GM21526 (cell line): ENCODE measurements at regions not wholly inside any gene's neighbourhood (a gene's known extent, or its start where the extent isn't known, plus 50 kb on each side); places are given as distances from the start of the nearest gene placed in this dataset.
"Not testable (repeated sequence)": the region's sequence is repeated elsewhere in the genome, so short reads cannot be mapped to it uniquely, and the experiment has no call there.

Source experiments
- ATAC-seq: cut with Tn5 transposase; IDR thresholded peaks from one replicate; pipeline ENCODE4 v1.9.1; 2021; ENCODE audit warnings: moderate library complexity; ENCODE audit not compliant: unreplicated experiment, low FRiP score

DNA sequence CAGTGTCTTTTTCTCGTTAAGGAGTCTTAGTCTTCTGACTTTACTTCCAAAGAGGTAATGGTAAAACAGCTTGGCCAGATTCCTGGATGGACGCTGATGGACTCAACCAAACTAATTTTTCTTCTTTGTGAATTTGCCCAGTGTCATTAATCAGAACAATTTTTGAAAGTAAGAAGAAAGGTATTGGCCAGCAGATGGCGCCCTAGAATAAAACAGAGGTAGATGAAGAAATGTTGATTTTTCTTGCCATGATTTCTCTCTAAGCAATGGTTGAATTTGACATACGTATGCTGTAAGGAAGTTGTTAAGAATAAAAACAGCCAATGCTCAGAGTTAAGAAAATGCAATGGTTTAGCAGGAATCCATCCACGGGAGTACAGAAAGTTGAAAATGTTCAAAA is 500.0 kb downstream of the DIRAS2 start:
- no peak for ATAC-seq

DNA sequence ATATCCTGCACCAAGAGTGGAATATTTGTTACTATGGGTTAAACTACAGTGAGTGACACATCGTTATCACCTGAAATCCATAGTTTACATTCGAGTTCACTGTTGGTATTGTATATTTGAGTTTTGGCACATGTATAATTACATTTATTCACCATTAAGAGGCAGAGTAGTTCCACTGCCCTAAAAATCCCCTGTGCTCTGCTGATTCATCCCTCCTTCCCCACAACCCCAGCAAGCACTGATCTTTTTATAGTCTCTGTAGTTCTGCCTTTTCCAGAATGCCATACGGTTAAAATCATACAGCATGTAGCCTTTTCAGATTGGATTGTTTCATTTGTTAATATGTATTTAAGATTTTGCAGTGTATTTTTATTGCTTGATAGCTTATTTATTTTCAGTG is 495.2 kb downstream of the DIRAS2 start:
- no peak for ATAC-seq

DNA sequence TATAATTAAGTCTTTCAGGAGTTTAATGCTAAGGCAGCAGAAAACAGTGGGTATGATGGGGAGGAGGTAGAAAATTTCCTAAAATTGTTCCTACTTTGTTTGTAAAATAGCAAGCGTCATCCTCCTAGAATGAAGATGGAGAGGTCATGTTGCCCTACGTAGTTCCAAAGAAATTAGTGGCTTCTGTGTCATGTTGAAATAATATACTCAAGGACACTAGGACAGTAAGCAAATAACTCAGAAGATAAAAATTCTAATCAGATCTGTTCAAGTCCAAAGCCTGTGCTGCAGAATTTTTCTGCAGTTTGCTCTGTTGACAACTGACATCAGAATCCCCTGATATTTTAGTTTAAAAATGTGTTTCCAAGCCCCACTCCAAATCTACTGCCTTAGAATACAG is 486.3 kb downstream of the DIRAS2 start:
- ATAC-seq: no peak

DNA sequence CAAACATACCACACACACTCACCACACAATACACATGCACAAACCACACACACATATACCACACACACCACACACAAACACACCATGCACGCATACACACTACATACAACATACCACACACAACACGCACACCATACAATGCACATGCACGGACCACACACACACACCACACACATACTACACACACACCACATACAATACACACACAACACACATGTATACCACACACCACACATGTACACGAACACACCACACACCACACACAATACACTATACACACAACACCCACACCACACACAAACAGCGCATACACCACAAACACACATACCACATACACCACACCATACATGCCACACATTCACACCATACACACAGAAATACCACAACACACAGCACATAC is 480.3 kb downstream of the DIRAS2 start:
- ATAC-seq: no peak

DNA sequence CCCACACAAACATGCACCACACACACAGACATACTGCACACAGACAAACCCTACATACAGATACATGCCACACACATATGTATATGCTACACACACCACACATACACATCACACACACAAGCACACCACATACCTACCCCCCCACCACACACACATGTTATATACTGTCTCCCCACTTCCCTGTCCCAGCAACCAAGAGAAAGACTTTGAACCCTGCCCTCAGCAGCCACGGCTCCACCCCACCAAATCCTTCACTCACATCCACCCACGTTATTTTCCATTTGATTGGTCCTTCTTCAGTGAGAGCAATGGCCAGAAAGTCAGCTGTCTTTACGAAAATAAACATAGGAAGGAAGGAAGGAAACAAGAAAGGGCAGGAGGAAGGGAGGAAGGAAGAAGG is 479.8 kb downstream of the DIRAS2 start:
- ATAC-seq: no peak

DNA sequence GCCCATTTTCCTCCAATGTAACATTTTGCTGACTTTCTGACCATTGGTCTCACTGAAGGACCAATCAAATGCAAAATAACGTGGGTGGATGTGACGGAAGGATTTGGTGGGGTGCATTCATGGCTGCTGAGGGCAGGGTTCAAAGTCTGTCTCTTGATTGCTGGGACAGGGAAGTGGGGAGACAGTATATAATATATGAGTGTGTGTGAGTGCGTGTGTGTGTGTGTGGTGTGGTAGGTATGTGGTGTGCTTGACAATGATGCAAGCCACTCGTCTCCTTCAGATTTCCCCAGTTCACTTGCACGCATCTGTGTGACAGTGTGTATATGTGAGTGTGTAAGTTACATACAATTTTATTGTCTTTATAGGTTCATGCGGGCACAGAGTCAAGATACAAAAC is 477.3 kb downstream of the DIRAS2 start:
- no peak for ATAC-seq

DNA sequence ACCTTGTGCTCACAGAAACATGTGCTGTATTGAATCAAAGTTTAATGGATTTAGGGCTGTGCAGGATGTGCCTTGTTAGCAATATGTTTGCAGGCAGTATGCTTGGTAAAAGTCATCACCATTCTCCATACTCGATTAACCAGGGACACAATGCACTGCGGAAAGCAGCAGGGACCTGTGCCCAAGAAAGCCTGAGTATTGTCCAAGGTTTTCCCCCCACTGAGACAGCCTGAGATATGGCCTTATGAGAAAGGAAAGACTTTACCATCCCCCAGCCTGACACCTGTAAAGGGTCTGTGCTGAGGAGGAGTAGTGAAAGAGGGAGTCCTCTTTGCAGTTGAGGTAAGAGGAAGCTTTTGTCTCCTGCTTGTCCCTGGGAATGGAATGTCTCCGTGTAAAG is 476.2 kb downstream of the DIRAS2 start:
- ATAC-seq: not testable (repeated sequence)

DNA sequence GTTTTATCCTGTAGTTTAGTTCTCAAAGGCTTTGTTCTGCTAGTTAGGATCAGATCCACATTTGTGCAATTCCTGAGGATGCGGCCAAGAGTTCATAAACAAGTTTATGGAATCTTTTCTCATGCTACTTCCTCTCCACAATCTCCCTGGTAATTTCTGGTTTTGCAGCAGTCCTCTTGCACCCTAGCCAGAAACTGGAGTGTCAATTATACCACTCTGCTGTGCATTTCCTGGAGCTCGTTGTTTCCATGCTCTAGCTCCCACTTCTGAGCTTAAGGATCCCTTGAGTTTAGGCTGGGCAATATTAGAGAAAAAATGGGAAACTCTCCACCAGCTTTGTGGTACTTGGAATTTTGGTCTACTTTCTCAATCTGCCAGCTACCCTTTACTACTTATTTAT is 474.7 kb downstream of the DIRAS2 start:
- ATAC-seq: no peak

DNA sequence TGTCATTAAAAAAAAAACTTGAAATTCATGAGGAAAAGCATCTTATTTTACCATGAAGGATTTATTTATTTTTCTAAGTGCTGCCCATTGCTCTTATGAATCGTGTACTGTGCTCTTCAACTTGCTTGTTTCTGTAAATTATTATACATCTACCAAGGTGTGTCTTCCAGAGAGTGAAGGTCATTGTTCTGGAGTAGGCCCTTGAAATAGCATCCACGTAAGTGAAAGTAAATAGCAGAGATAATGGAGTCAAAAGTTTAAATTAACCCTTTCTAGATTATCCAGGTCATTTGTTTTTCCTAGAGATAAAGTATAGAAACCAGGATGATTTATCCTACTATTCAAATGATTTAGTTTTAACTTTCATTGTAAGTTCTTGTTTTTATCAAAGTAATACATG is 473.1 kb downstream of the DIRAS2 start:
- ATAC-seq: no peak

DNA sequence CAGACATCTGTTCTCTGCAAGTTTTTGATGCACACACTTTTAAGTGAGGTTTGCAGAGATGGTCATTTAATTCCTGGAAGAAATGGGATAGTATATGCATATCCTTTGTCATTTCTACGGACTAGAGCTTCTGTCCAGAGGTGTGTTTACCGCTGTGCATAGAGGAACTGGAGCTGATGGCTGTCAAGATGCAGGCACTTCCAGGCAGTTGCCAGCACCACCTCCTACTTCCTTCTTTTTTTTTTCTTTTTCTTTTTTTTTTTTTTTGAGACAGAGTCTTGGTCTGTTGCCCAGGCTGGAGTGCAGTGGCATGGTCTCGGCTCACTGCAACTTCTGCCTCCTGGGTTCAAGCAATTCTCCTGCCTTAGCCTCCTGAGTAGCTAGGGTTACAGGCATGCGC is 468.7 kb downstream of the DIRAS2 start:
- not testable (repeated sequence) for ATAC-seq

DNA sequence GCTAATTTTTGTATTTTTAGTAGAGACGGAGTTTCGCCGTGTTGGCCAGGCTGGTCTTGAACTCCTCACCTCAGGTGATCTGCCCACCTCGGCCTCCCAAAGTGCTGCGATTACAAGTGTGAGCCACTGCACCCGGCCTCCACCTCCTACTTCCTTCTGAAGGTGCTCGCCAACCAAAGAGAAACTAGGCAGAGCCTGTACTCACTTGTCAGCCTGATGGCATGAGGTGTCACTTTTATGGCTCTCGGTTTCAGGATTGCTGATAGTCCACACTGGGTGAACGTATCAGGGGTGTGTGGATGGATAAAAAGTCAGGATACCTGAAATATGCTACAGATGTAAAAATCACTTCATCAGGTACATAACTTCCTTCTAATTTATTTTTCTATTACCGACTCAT is 468.3 kb downstream of the DIRAS2 start:
- ATAC-seq: not testable (repeated sequence)

DNA sequence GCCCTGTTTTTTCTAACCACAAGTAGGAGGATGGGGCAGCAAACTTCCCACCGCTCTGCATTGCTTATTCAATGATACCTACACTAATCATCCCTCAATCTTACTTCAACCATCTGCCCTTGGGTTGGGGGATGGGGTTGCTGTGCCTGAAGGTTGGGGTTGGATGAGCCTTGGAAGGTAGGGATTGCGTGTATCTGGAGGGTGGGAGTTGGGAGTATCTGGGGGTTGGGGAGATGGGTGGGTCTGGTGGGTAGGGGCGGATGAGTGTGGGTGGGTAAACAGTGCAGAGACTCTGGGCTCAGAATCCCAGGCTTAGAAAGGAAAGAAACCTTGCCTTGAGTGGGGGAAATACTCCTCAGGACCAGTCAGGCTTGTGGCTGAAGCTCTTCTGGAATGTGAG is 467.4 kb downstream of the DIRAS2 start:
- no peak for ATAC-seq

DNA sequence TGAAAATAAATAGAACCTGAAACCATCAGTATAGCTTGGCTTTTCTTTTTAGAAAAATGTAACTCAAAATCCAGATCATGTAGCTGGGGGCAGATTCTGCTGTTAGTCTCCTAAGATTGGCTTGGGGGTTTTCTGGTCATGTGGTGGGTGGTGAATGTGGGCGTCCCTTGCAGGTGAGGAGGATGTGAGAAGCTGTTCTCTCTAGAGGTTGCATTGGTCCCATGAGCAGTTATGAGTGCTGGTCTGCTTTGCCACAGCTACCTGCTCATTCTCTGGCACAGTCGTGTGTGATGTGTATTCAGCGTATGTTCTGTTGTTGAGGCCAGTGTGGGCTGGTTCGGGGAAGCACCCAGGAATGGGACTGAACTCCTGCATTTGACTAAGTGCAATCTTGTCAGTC is 466.8 kb downstream of the DIRAS2 start:
- no peak for ATAC-seq

DNA sequence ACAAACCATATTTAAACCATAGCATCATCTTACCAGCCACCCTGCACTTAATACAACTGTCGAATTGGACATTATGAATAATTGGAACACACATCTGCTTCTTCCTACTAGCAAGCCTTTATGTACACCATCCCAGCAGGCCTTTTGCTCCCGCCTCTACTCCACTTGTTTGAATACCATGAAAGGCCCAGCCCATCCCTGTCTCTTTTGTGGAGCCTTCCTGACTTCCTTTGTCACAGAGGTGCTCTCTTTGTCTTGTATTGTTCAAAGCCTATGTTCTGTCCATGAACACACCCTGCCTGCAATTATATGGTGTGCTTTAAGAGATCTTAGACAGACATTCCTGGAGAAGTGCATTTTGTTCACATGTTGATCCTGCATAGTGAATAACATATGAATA is 465.7 kb downstream of the DIRAS2 start:
- ATAC-seq: no peak

DNA sequence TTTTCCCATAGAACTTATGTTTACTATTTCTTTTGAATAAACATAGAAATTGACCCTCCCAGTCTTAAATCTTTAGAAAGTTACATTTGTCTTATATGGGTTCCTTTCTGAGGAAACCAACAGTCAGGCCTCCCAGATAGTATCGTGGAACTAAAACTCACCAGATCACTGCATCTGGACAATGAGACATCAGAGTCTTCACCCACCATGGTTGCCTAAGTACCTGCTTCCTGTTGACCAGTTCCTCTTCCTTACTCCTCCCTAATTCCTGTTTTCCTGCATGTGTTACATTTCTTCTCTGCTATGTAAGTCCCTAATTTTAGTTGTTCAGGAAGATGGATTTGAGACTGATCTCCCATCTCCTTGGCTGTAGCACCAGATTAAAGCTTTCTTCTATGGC is 462.2 kb downstream of the DIRAS2 start:
- ATAC-seq: no peak

DNA sequence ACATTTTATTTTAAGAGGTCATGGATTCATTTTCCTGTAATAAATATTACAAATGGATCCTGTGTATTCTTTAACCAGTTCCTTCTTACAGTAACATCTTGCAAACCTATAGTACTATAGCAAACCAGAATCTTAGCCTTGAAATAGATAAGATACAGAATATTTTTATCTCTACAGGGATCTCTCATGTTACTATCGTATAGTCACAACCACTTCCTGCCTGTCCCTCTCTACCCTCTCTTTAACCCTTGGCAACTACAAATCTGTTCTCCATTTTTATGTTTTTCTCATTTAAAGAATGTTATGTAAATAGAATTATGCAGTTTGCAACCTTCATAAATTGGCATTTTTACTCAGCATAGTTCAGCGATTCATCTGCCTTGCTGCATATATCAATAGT is 454.0 kb downstream of the DIRAS2 start:
- ATAC-seq: no peak

DNA sequence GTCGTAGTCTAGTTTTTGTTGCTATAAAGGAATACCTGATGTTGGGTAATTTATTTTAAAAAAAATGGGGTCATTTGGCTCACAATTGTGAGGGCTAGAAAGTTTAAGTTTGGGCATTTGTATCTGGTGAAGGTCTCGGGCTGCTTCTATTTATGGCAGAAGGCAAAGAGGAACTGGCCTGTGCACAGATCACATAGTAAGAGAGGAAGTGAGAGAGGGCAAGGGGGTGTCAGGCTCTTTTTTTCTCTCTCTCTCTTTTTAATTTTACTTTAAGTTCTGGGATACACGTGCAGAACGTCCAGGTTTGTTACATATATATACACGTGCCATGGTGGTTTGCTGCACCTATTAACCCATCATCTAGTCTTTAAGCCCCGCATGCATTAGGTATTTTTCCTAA is 453.3 kb downstream of the DIRAS2 start:
- ATAC-seq: peak; percentile 88

DNA sequence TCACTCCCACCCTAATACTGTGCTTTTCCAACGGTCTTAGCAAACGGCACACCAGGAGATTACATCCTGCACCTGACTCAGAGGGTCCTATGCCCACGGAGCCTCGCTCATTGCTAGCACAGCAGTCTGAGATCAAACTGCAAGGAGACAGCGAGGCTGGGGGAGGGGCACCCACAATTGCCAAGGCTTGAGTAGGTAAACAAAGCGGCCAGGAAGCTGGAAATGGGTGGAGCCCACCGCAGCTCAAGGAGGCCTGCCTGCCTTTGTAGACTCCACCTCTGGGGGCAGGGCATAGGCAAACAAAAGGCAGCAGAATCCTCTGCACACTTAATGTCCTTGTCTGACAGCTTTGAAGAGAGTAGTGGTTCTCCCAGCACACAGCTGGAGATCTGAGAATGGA is 450.2 kb downstream of the DIRAS2 start:
- not testable (repeated sequence) for ATAC-seq

DNA sequence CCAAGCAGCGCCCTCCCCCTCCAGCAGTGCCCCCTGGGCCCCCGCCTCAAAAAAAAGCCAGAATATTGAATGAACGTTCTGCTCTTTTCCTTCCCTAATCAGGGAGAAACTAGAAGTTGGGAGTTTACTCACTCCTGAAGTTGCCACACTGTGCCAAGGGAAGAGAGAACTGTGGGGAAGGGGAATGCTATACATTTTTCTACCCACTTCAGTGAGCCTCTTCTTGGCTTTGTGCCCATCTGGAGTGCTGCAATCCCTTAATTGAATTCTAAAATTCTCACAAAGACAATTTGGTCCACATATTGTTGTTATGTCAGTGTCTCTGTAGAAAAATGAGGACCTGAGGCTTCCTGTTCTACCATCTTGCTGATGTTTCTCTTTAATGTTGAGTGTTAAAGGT is 443.7 kb downstream of the DIRAS2 start:
- no peak for ATAC-seq

DNA sequence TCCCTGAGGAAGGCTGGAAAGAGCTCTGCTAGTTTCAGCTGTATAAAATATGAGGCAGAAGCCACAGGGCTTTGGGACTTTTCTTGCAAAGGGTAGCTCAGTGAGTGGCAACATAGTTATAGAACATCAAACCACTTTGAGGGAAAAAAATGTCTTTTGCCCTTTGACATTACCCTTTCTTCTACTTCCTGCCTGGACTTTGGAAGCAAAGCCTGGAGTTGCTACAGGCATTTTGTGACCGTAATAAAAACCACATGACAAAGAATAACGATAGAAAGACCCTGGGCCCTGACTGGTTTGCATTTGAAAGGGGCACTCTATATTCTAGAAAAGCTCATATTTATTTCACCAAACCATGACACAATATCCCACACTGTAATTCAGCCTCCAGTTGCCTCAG is 440.9 kb downstream of the DIRAS2 start:
- ATAC-seq: no peak

DNA sequence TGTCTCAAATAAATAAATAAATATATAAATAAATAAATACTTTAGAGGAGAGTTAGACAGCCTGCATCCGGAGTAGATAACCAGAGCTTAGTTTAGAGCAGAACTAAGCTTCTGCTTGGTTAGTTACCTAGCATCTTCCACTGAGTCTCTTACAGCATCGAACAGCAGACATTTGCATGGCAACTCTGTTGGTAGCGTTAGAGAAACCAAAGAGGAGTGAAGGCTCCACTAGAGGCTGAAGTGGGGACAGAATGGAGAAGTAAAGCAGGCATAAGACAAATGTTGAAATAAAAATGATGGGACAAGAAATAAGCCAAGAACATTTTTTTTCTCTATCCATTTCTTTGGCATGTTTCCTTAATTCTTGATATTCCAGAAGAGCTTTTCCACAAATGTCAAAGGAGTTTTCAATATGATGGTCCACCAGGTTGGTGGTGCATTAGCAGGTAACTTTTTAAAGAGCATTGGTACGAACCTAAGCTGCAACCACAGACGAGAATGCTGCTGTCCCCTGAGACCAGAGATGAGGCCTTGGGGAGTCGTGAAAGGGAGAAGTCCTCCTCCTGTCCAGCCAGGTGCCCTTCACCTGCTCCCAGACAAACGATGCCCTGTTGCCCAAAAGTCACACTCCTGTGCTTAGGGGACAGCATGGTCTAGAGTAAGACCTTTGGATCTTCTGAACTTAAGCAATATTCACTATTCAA is 438.3 kb downstream of the DIRAS2 start:
- ATAC-seq: no peak

DNA sequence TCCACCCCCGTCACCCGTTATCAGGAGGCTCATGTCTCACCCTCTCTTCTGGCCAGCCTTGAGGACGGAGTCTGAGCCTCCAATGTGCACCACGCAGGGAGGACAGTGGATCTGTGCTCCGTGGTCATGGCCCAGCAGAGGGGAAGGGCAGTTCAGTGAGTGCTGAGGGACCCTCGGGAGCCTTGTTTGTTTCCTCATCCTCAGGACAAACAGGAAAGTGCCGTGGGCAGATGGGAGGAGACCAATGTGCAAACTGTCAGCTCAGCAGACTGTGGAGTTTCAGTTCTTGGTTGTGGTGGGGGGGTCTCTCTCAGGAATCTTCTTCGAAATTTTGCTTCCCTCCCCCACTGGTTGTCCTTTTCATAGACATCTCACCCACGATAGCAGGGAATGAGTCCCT is 429.6 kb downstream of the DIRAS2 start:
- not testable (repeated sequence) for ATAC-seq

DNA sequence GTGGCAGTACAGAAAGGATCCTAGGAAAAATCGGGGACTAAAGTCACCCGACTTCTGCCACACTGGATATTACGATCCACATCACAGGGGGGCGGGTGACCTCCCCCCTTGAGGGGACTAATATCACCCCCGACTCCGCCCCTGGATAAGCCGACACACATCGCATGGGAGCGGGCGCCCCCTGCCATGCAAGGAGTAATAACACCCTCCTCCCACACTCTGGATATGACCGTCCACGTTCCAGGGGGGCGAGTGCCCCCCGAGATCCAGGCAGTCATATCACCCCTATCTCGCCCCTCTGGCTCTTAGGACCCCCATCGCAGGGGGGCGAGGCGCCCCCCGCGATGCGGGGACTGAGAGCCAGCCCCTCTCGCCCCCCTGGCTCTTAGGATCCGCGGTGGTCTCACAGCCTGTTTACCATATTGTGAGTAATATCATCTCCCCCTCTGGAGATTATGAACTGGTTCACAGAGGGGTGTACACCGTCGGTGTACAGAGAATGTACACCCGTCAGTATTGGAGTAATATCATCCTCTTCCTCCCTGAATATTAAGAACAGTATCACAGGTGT is 423.0 kb downstream of the DIRAS2 start:
- ATAC-seq: no peak
